ENCODE measurements at regions not wholly inside any gene's neighbourhood (a gene's known extent, or its start where the extent isn't known, plus 50 kb on each side); places are given as distances from the start of the nearest gene placed in this dataset.

DNA sequence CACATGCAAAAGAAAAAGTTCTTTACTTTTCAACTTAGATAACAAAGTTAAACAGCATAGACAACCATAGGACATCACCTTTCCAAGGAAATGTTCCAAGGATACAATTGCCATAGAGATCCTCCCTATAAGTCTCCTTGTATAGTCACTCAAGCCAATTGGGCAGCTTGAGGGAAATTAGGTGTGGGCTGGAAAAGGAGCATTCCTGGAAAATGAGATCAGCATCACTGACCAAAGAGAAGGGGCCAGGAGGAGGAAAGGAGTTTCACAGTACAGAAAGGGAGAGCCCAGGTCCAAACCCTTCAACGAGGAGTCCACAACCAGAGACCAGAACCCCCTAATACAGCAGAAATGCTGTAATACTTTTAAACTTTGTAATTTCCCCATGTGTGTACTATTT, 91.5 kb upstream of the PPARGC1A start:
- DNase-seq (ENCODE audit: low read depth in 2 of 2) = no peak
- TF ChIP-seq, protein P1, sequence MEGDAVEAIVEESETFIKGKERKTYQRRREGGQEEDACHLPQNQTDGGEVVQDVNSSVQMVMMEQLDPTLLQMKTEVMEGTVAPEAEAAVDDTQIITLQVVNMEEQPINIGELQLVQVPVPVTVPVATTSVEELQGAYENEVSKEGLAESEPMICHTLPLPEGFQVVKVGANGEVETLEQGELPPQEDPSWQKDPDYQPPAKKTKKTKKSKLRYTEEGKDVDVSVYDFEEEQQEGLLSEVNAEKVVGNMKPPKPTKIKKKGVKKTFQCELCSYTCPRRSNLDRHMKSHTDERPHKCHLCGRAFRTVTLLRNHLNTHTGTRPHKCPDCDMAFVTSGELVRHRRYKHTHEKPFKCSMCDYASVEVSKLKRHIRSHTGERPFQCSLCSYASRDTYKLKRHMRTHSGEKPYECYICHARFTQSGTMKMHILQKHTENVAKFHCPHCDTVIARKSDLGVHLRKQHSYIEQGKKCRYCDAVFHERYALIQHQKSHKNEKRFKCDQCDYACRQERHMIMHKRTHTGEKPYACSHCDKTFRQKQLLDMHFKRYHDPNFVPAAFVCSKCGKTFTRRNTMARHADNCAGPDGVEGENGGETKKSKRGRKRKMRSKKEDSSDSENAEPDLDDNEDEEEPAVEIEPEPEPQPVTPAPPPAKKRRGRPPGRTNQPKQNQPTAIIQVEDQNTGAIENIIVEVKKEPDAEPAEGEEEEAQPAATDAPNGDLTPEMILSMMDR (IDR thresholded peaks at IDR 0.05; ENCODE audit: low read depth, low read length) = no peak
- H3K4me3 ChIP-seq (replicated peaks in 1 of 2; ENCODE audit: low read depth in 2 of 2, low read length in 2 of 2) = no peak overlapping the region

- no peak overlapping the region for H3K4me3 ChIP-seq (replicated peaks in 1 of 2; ENCODE audit: low read depth in 2 of 2, low read length in 2 of 2)
- DNase-seq (ENCODE audit: low read depth in 2 of 2) = no peak
Observed at GRCh38 chr4:23979534-23979933, 89.7 kb upstream of the PPARGC1A start.

GRCh38 chr4:23978002-23978401, 88.2 kb upstream of the PPARGC1A start:
- no peak for DNase-seq (ENCODE audit: low read depth in 2 of 2)
- TF ChIP-seq, protein P1 (IDR thresholded peaks at IDR 0.05; ENCODE audit: low read depth, low read length) = no peak
- no peak overlapping the region for H3K4me3 ChIP-seq (replicated peaks in 1 of 2; ENCODE audit: low read depth in 2 of 2, low read length in 2 of 2)

More at GRCh38 chr4:23979534-23979933, 89.7 kb upstream of the PPARGC1A start:
- TF ChIP-seq, protein P1 (IDR thresholded peaks at IDR 0.05; ENCODE audit: low read depth, low read length) = no peak

DNA sequence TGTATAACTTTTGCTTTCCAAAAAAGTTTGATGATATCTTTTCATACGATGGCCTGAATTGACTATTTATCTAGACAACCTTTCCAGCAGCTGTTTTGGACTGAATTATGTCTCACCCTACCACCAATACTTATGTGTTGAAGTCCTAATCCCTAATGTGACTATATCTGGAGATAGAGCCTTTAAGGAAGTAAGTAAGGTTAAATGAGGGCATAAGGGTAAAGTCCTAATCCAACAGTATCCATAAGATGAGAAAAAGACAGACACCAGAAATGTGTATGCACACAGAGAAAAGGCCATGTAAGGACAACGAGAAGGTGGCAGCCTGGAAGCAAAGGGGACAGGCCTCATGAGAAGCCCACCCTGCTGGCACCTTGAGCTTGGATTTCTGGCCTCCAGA, 86.6 kb upstream of the PPARGC1A start:
- no peak for DNase-seq (ENCODE audit: low read depth in 2 of 2)
- H3K4me3 ChIP-seq (replicated peaks in 1 of 2; ENCODE audit: low read depth in 2 of 2, low read length in 2 of 2) = no peak overlapping the region
- TF ChIP-seq, protein P1 (IDR thresholded peaks at IDR 0.05; ENCODE audit: low read depth, low read length) = no peak

GRCh38 chr4:23973308-23973855, 83.5 kb upstream of the PPARGC1A start:
- H3K4me3 ChIP-seq (replicated peaks in 1 of 2; ENCODE audit: low read depth in 2 of 2, low read length in 2 of 2) = no peak overlapping the region
- no peak for DNase-seq (ENCODE audit: low read depth in 2 of 2)
- TF ChIP-seq, protein P1 (IDR thresholded peaks at IDR 0.05; ENCODE audit: low read depth, low read length) = no peak

GRCh38 chr4:23972805-23973204, 83.0 kb upstream of the PPARGC1A start:
- peak in 1 of 2 donors; percentile 5 for DNase-seq (ENCODE audit: low read depth in 2 of 2)
- no peak overlapping the region for H3K4me3 ChIP-seq (replicated peaks in 1 of 2; ENCODE audit: low read depth in 2 of 2, low read length in 2 of 2)
- TF ChIP-seq, protein P1 (IDR thresholded peaks at IDR 0.05; ENCODE audit: low read depth, low read length) = no peak

DNA sequence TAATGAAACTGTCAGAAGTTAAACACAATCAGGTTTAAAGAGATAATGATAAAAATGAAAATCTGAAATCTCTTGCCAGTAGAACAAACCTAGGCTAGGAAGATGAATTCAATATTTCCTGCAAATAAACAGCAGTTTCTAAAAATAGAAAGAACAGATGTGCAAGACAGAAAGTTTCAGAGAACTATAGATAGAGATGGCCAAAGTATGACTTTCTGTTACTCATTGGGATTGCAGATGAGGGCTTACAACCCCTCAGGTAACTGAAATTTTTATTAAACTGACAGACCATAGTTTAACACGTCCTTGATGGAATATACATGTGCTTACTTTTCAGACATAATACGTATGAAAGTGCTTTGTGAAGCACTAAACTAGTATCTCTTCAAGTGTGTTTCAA, 82.3 kb upstream of the PPARGC1A start:
- DNase-seq (ENCODE audit: low read depth in 2 of 2) = no peak
- TF ChIP-seq, protein P1 (IDR thresholded peaks at IDR 0.05; ENCODE audit: low read depth, low read length) = no peak

More for the DNA sequence above, 82.3 kb upstream of the PPARGC1A start:
- no peak overlapping the region for H3K4me3 ChIP-seq (replicated peaks in 1 of 2; ENCODE audit: low read depth in 2 of 2, low read length in 2 of 2)

Measured in cardiac fibroblast (primary cell).